Astrocyte (in vitro differentiated cells and primary cell): ENCODE measurements at regions not wholly inside any gene's neighbourhood (a gene's known extent, or its start where the extent isn't known, plus 50 kb on each side); places are given as distances from the start of the nearest gene placed in this dataset.
"Not testable (repeated sequence)": the region's sequence is repeated elsewhere in the genome, so short reads cannot be mapped to it uniquely, and the experiment has no call there.

ENCODE experiments used
- DNase-seq: peaks from one replicate; pipeline ENCODE4 v3.0.0-alpha.2; 2010; ENCODE audit warnings: low read depth
- FAIRE-seq: peaks from 2 replicates; lab custom pipeline; 2011; peaks lifted over from hg19 to GRCh38; lab: Jason Lieb, UNC
- H2AFZ ChIP-seq: 2 replicates; pipeline ENCODE4 v1.6.0; 2012; ENCODE audit warnings: low read depth, low read length, inconsistent platforms
- H3K27ac ChIP-seq: 2 replicates; pipeline ENCODE4 v1.5.1; 2011; ENCODE audit warnings: low read depth, low read length, inconsistent platforms
- H3K27me3 ChIP-seq: 2 replicates; pipeline ENCODE4 v1.6.0; 2011; ENCODE audit warnings: low read length, inconsistent platforms; ENCODE audit not compliant: insufficient read depth
- H3K36me3 ChIP-seq: 2 replicates; pipeline ENCODE4 v1.5.1; 2011; ENCODE audit warnings: low read length, inconsistent platforms; ENCODE audit not compliant: insufficient read depth
- H3K4me1 ChIP-seq: 2 replicates; pipeline ENCODE4 v1.5.1; 2011; ENCODE audit warnings: low read length, inconsistent platforms; ENCODE audit not compliant: insufficient read depth
- H3K4me2 ChIP-seq: 2 replicates; pipeline ENCODE4 v1.6.0; 2012; ENCODE audit warnings: low read length, inconsistent platforms
- H3K4me3 ChIP-seq: 2 replicates; pipeline ENCODE4 v1.5.1; 2011; ENCODE audit warnings: low read depth, mild to moderate bottlenecking, low read length, inconsistent platforms; ENCODE audit not compliant: insufficient read depth
- H3K79me2 ChIP-seq: 2 replicates; pipeline ENCODE4 v1.6.0; 2012; ENCODE audit warnings: mild to moderate bottlenecking, low read length, inconsistent platforms; ENCODE audit not compliant: insufficient read depth
- H3K9ac ChIP-seq: 2 replicates; pipeline ENCODE4 v1.6.0; 2012; ENCODE audit warnings: mild to moderate bottlenecking, low read length, inconsistent platforms
- H3K9me3 ChIP-seq: 2 replicates; pipeline ENCODE4 v1.5.1; 2012; ENCODE audit warnings: low read depth, mild to moderate bottlenecking, low read length, inconsistent platforms; ENCODE audit not compliant: insufficient read depth
- H4K20me1 ChIP-seq: 2 replicates; pipeline ENCODE4 v1.6.0; 2012; ENCODE audit warnings: low read length, inconsistent platforms; ENCODE audit not compliant: insufficient read depth
- H3K27ac Mint-ChIP-seq: one replicate; pipeline ENCODE4 v1.8.0; 2021; ENCODE audit warnings: mild to moderate bottlenecking, mixed read lengths; ENCODE audit not compliant: unreplicated experiment
- H3K27me3 Mint-ChIP-seq: one replicate; pipeline ENCODE4 v1.8.0; 2021; ENCODE audit warnings: low read depth, mixed read lengths; ENCODE audit not compliant: unreplicated experiment
- H3K36me3 Mint-ChIP-seq: one replicate; pipeline ENCODE4 v1.8.0; 2021; ENCODE audit warnings: low read depth, mixed read lengths; ENCODE audit not compliant: unreplicated experiment
- H3K4me1 Mint-ChIP-seq: one replicate; pipeline ENCODE4 v1.8.0; 2021; ENCODE audit warnings: low read depth, mixed read lengths; ENCODE audit not compliant: unreplicated experiment
- H3K4me3 Mint-ChIP-seq: one replicate; pipeline ENCODE4 v1.8.0; 2021; ENCODE audit warnings: mild to moderate bottlenecking, moderate library complexity, mixed read lengths; ENCODE audit not compliant: unreplicated experiment
- H3K9me3 Mint-ChIP-seq: one replicate; pipeline ENCODE4 v1.8.0; 2021; ENCODE audit warnings: mild to moderate bottlenecking, mixed read lengths; ENCODE audit not compliant: unreplicated experiment
- EZH2 ChIP-seq: IDR thresholded peaks from 2 replicates; pipeline ENCODE4 v1.6.1; 2012; ENCODE audit warnings: mild to moderate bottlenecking, low read length, inconsistent platforms; ENCODE audit not compliant: insufficient read depth
- TF ChIP-seq, protein P1 (sequence below): IDR thresholded peaks from 2 replicates; pipeline ENCODE4 v1.5.1; 2011; ENCODE audit warnings: low read depth, mild to moderate bottlenecking, inconsistent platforms, low read length, moderate library complexity; ENCODE audit not compliant: insufficient read depth

- no peak overlapping the region for H3K4me3 Mint-ChIP-seq
- H3K9me3 Mint-ChIP-seq: peaks cover 26% of the 10 kb centered on the region
- H3K79me2 ChIP-seq: no peaks in the 10 kb centered on the region
- no peak overlapping the region for H3K4me2 ChIP-seq
- peaks cover 2% of the 10 kb centered on the region for H3K36me3 Mint-ChIP-seq
- no peak for DNase-seq
- H3K9ac ChIP-seq: no peak overlapping the region
- no peaks in the 10 kb centered on the region for H3K4me1 Mint-ChIP-seq
- H3K9me3 ChIP-seq: peaks cover 5% of the 10 kb centered on the region
- FAIRE-seq: no peak
- H4K20me1 ChIP-seq: no peaks in the 10 kb centered on the region
- no peaks in the 10 kb centered on the region for H3K27me3 ChIP-seq
- no peak overlapping the region for H3K27ac Mint-ChIP-seq
- no peak overlapping the region for H3K4me3 ChIP-seq
- no peaks in the 10 kb centered on the region for H3K4me1 ChIP-seq
- no peak overlapping the region for H2AFZ ChIP-seq
- H3K27me3 Mint-ChIP-seq: no peaks in the 10 kb centered on the region
- TF ChIP-seq EZH2: no peak
- TF ChIP-seq, protein P1, sequence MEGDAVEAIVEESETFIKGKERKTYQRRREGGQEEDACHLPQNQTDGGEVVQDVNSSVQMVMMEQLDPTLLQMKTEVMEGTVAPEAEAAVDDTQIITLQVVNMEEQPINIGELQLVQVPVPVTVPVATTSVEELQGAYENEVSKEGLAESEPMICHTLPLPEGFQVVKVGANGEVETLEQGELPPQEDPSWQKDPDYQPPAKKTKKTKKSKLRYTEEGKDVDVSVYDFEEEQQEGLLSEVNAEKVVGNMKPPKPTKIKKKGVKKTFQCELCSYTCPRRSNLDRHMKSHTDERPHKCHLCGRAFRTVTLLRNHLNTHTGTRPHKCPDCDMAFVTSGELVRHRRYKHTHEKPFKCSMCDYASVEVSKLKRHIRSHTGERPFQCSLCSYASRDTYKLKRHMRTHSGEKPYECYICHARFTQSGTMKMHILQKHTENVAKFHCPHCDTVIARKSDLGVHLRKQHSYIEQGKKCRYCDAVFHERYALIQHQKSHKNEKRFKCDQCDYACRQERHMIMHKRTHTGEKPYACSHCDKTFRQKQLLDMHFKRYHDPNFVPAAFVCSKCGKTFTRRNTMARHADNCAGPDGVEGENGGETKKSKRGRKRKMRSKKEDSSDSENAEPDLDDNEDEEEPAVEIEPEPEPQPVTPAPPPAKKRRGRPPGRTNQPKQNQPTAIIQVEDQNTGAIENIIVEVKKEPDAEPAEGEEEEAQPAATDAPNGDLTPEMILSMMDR: no peak
- H3K27ac ChIP-seq: no peak overlapping the region
- H3K36me3 ChIP-seq: no peaks in the 10 kb centered on the region
Measured at GRCh38 chr2:40020997-40021396, 241.9 kb upstream of the THUMPD2 start.

DNA sequence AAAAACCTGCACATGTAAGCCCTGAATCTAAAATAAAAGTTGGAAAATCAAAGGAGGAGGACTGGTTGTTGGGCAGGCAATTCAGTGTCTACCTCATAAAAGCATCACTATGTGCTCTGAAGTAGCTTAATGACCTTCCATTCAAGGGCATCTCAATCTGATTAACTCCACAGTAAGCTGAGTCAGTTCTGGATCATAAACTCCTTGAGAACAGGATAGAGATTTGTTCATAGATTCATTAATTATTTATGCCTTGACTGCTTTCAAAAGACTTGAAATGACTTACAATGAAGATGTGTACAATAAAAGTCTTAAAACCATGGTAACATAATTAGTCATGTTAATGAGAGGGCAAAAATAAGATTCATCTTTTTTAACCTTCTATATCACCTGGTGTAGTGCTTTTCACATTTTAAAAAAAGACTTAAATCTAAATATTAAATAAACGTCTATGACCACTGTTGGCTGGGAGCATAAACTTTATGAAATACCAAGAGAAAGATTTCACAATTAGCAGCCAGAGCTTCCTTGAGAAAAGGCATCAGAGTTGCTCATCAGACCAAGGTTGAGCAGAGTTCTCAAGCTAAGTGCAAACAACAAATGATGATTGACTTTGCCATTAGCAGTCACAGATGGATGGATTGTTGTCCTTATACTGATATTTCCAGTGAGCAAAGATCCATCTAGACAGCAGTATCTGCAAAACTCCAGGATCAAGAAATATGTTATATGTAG lies 237.3 kb upstream of the THUMPD2 start:
- H3K4me3 Mint-ChIP-seq: no peak overlapping the region
- Histone ChIP-seq H3K9me3 (peaks cover under 1% of the 10 kb centered on the region), H3K79me2 (no peaks in the 10 kb centered on the region), H3K4me2 (no peak overlapping the region), H3K27me3 (no peaks in the 10 kb centered on the region), H4K20me1 (no peaks in the 10 kb centered on the region), H3K36me3 (no peaks in the 10 kb centered on the region), H3K4me3 (no peak overlapping the region), H2AFZ (no peak overlapping the region), H3K4me1 (no peaks in the 10 kb centered on the region), H3K9ac (no peak overlapping the region), H3K27ac (no peak overlapping the region)
- no peak for FAIRE-seq
- no peak overlapping the region for H3K27ac Mint-ChIP-seq
- no peaks in the 10 kb centered on the region for H3K27me3 Mint-ChIP-seq
- H3K4me1 Mint-ChIP-seq: no peaks in the 10 kb centered on the region
- no peak for TF ChIP-seq EZH2
- TF ChIP-seq, protein P1: no peak
- no peak for DNase-seq
- no peaks in the 10 kb centered on the region for H3K36me3 Mint-ChIP-seq
- H3K9me3 Mint-ChIP-seq: peaks cover 18% of the 10 kb centered on the region

- H3K9ac ChIP-seq, H4K20me1 ChIP-seq, H3K27me3 Mint-ChIP-seq, H3K9me3 ChIP-seq, H3K36me3 ChIP-seq, H3K4me1 Mint-ChIP-seq, DNase-seq, H3K79me2 ChIP-seq, H3K4me3 ChIP-seq, H3K4me1 ChIP-seq, FAIRE-seq, H2AFZ ChIP-seq, H3K27ac ChIP-seq, H3K36me3 Mint-ChIP-seq, H3K27ac Mint-ChIP-seq, H3K4me2 ChIP-seq, H3K27me3 ChIP-seq, H3K4me3 Mint-ChIP-seq: not testable (repeated sequence)
- H3K9me3 Mint-ChIP-seq: peaks cover 16% of the 10 kb centered on the region
Measured at GRCh38 chr2:40013962-40014361, 234.9 kb upstream of the THUMPD2 start.
